Sigmoid colon (tissue), 6 donors: ENCODE measurements at regions not wholly inside any gene's neighbourhood (a gene's known extent, or its start where the extent isn't known, plus 50 kb on each side); places are given as distances from the start of the nearest gene placed in this dataset.

ENCODE experiments used
- DNase-seq: peaks from one replicate; pipeline ENCODE4 v3.0.0-alpha.2; 2019
- H3K27ac ChIP-seq, 4 donors: fragments of 200-600 bp; sonication (generic); one replicate each; pipeline ENCODE4 v1.5.1; 2016 to 2019; ENCODE audit warnings: mild to moderate bottlenecking in 1 of 4
- H3K27me3 ChIP-seq, 3 donors: fragments of 200-600 bp; sonication (generic); one replicate each; pipeline ENCODE4 v1.5.1; 2019; ENCODE audit warnings: mild to moderate bottlenecking in 1 of 3
- H3K36me3 ChIP-seq, 4 donors: fragments of 200-600 bp; sonication (generic); one replicate each; pipeline ENCODE4 v1.5.1; 2016 to 2019
- H3K4me1 ChIP-seq, 4 donors: fragments of 200-600 bp; sonication (generic); one replicate each; pipeline ENCODE4 v1.5.1; 2017 to 2019
- H3K4me3 ChIP-seq, 4 donors: fragments of 200-600 bp; sonication (generic); one replicate each; pipeline ENCODE4 v1.5.1; 2017 to 2019; ENCODE audit warnings: mild to moderate bottlenecking in 2 of 4, moderate library complexity in 1 of 4
- H3K9me3 ChIP-seq, 4 donors: fragments of 200-600 bp in 3 of 4; sonication (generic) in 3 of 4; one replicate each; pipeline versions ENCODE4 v1.5.1 to v1.6.1; 2013 to 2019
- CTCF ChIP-seq, 4 experiments: fragments of 450-650 bp in 3 of 4; fragments of 200-600 bp in 1 of 4; IDR thresholded peaks; one replicate each; pipeline ENCODE4 v1.5.1; 2016 to 2019; ENCODE audit warnings: antibody characterized with exemption in 4 of 4, mild to moderate bottlenecking in 3 of 4, moderate library complexity in 2 of 4
- EP300 ChIP-seq, 4 donors: sonication (generic); formaldehyde crosslinking; IDR thresholded peaks; one replicate each; pipeline ENCODE4 v1.6.1; 2017; ENCODE audit warnings: antibody characterized with exemption in 4 of 4
- POLR2A ChIP-seq, 2 donors: fragments of 450-650 bp; IDR thresholded peaks; one replicate each; pipeline ENCODE4 v1.6.1; 2016; ENCODE audit warnings: antibody characterized with exemption in 2 of 2, mild to moderate bottlenecking in 2 of 2, moderate library complexity in 2 of 2
- POLR2AphosphoS5 ChIP-seq, 4 donors: sonication (generic); formaldehyde crosslinking; IDR thresholded peaks; one replicate each; pipeline ENCODE4 v1.6.1; 2017; ENCODE audit warnings: antibody characterized with exemption in 4 of 4
- WGBS, 2 donors: extraction: QIAGEN DNeasy Blood & Tissue Kit; methylation state at CpG; one replicate each; pipeline ENCODE4 v1.1.7; 2013; 5-methylcytosine and 5-hydroxymethylcytosine counted together
- intact Hi-C: fragments of 100-400 bp; cut with DNase I; formaldehyde crosslinking; loops from one replicate; pipeline ENCODE4 v1.15.1; 2023
- donor health status: healthy with polysubstance abuse.
- donor health status: healthy.

- 94 to 95% methylated on average over 15 of the region's 15 CpGs for WGBS, 2 donors
These were observed 114.7 kb downstream of the KCNF1 start for GRCh38 chr2:11026286-11026921.

GRCh38 chr2:11027195-11027594 is 115.5 kb downstream of the KCNF1 start:
- H3K27ac ChIP-seq: no peak overlapping the region
- H3K4me1 ChIP-seq: no peaks in the 10 kb centered on the region
- intact Hi-C loops: no loop called here
- no peaks in the 10 kb centered on the region for H3K9me3 ChIP-seq
- no peak for DNase-seq
- H3K27me3 ChIP-seq: no peaks in the 10 kb centered on the region
- 91 to 92% methylated on average over 7 of the region's 7 CpGs for WGBS, 2 donors
- H3K36me3 ChIP-seq: no peaks in the 10 kb centered on the region
- TF ChIP-seq POLR2AphosphoS5 (IDR thresholded peaks at IDR 0.05) (no peak), POLR2A (IDR thresholded peaks at IDR 0.05) (no peak), CTCF (IDR thresholded peaks at IDR 0.05) (no peak), EP300 (IDR thresholded peaks at IDR 0.05) (no peak)
- H3K4me3 ChIP-seq: no peak overlapping the region

More at GRCh38 chr2:11026286-11026921, 114.7 kb downstream of the KCNF1 start:
- intact Hi-C loops: no loop called here
- Histone ChIP-seq H3K4me1 (no peaks in the 10 kb centered on the region), H3K27me3 (no peaks in the 10 kb centered on the region), H3K27ac (no peak overlapping the region), H3K4me3 (no peak overlapping the region), H3K36me3 (no peaks in the 10 kb centered on the region), H3K9me3 (no peaks in the 10 kb centered on the region)
- no peak for DNase-seq
- TF ChIP-seq EP300 (IDR thresholded peaks at IDR 0.05): no peak
- no peak for TF ChIP-seq POLR2AphosphoS5 (IDR thresholded peaks at IDR 0.05)
- no peak for TF ChIP-seq CTCF (IDR thresholded peaks at IDR 0.05)
- TF ChIP-seq POLR2A (IDR thresholded peaks at IDR 0.05): no peak

- Histone ChIP-seq H3K36me3 (no peaks in the 10 kb centered on the region), H3K27me3 (no peaks in the 10 kb centered on the region), H3K9me3 (no peaks in the 10 kb centered on the region), H3K27ac (no peak overlapping the region), H3K4me1 (no peaks in the 10 kb centered on the region), H3K4me3 (no peak overlapping the region)
- WGBS, 2 donors: 76 to 86% methylated on average over 5 of the region's 5 CpGs
- no peak for TF ChIP-seq EP300 (IDR thresholded peaks at IDR 0.05)
- TF ChIP-seq POLR2A (IDR thresholded peaks at IDR 0.05): no peak
- TF ChIP-seq CTCF (IDR thresholded peaks at IDR 0.05): no peak
- TF ChIP-seq POLR2AphosphoS5 (IDR thresholded peaks at IDR 0.05): no peak
- DNase-seq: no peak
- intact Hi-C loops: no loop called here
These were observed 116.7 kb downstream of the KCNF1 start for GRCh38 chr2:11028407-11028916.

GRCh38 chr2:11029136-11029535 is 117.4 kb downstream of the KCNF1 start:
- WGBS, 2 donors: 80 to 88% methylated on average over 6 of the region's 6 CpGs
- no peaks in the 10 kb centered on the region for H3K27me3 ChIP-seq
- no peak for DNase-seq
- no peaks in the 10 kb centered on the region for H3K4me1 ChIP-seq
- intact Hi-C loops: no loop called here
- no peak overlapping the region for H3K27ac ChIP-seq
- no peaks in the 10 kb centered on the region for H3K36me3 ChIP-seq
- no peaks in the 10 kb centered on the region for H3K9me3 ChIP-seq
- TF ChIP-seq POLR2A (IDR thresholded peaks at IDR 0.05) (no peak), POLR2AphosphoS5 (IDR thresholded peaks at IDR 0.05) (no peak), EP300 (IDR thresholded peaks at IDR 0.05) (no peak), CTCF (IDR thresholded peaks at IDR 0.05) (no peak)
- no peak overlapping the region for H3K4me3 ChIP-seq

- DNase-seq: no peak
- Histone ChIP-seq H3K36me3 (no peaks in the 10 kb centered on the region), H3K4me1 (no peaks in the 10 kb centered on the region), H3K27ac (no peak overlapping the region), H3K4me3 (no peak overlapping the region), H3K9me3 (no peaks in the 10 kb centered on the region), H3K27me3 (no peaks in the 10 kb centered on the region)
- intact Hi-C loops: no loop called here
- no peak for TF ChIP-seq POLR2A (IDR thresholded peaks at IDR 0.05)
- no peak for TF ChIP-seq CTCF (IDR thresholded peaks at IDR 0.05)
- TF ChIP-seq EP300 (IDR thresholded peaks at IDR 0.05): no peak
- TF ChIP-seq POLR2AphosphoS5 (IDR thresholded peaks at IDR 0.05): no peak
- 91 to 92% methylated on average over 7 of the region's 7 CpGs for WGBS, 2 donors
These were observed 118.3 kb downstream of the KCNF1 start for GRCh38 chr2:11030036-11030435.
